Activated gamma-delta T cell treated with Interleukin-2 at 50 U/mL for 16 hours (primary cell): ENCODE measurements at regions not wholly inside any gene's neighbourhood (a gene's known extent, or its start where the extent isn't known, plus 50 kb on each side); places are given as distances from the start of the nearest gene placed in this dataset.
"Not testable (repeated sequence)": the region's sequence is repeated elsewhere in the genome, so short reads cannot be mapped to it uniquely, and the experiment has no call there.

Experiments
- DNase-seq: peaks from one replicate; pipeline ENCODE4 v3.0.0-alpha.2; 2020

- DNase-seq: no peak
These were observed 586.7 kb upstream of the CITED2 start for GRCh38 chr6:139961190-139961589.

- DNase-seq: no peak
These were observed 586.2 kb upstream of the CITED2 start for GRCh38 chr6:139960671-139961070.

GRCh38 chr6:139955366-139956155, 581.1 kb upstream of the CITED2 start:
- no peak for DNase-seq

- no peak for DNase-seq
These were observed 580.1 kb upstream of the CITED2 start for GRCh38 chr6:139954463-139955071.

GRCh38 chr6:139953780-139954179, 579.3 kb upstream of the CITED2 start:
- not testable (repeated sequence) for DNase-seq

GRCh38 chr6:139951172-139951571, 576.7 kb upstream of the CITED2 start:
- no peak for DNase-seq

GRCh38 chr6:139944976-139945375, 570.5 kb upstream of the CITED2 start:
- DNase-seq: no peak

- DNase-seq: no peak
These were observed 569.7 kb upstream of the CITED2 start for GRCh38 chr6:139944131-139944530.

GRCh38 chr6:139943391-139943790, 568.9 kb upstream of the CITED2 start:
- no peak for DNase-seq

- no peak for DNase-seq
These were observed 567.9 kb upstream of the CITED2 start for GRCh38 chr6:139942331-139942730.

- DNase-seq: no peak
These were observed 567.4 kb upstream of the CITED2 start for GRCh38 chr6:139941826-139942225.

- DNase-seq: no peak
These were observed 566.6 kb upstream of the CITED2 start for GRCh38 chr6:139940741-139941729.

GRCh38 chr6:139939189-139939979, 564.9 kb upstream of the CITED2 start:
- no peak for DNase-seq

- DNase-seq: no peak
These were observed 558.2 kb upstream of the CITED2 start for GRCh38 chr6:139932671-139933070.

GRCh38 chr6:139931747-139932146, 557.3 kb upstream of the CITED2 start:
- no peak for DNase-seq

- no peak for DNase-seq
These were observed 553.4 kb upstream of the CITED2 start for GRCh38 chr6:139927742-139928305.

- no peak for DNase-seq
These were observed 552.8 kb upstream of the CITED2 start for GRCh38 chr6:139927236-139927635.

GRCh38 chr6:139926711-139927110, 552.3 kb upstream of the CITED2 start:
- no peak for DNase-seq

GRCh38 chr6:139925894-139926641, 551.6 kb upstream of the CITED2 start:
- no peak for DNase-seq

- DNase-seq: no peak
These were observed 549.6 kb upstream of the CITED2 start for GRCh38 chr6:139923964-139924475.

GRCh38 chr6:139922236-139922635, 547.8 kb upstream of the CITED2 start:
- DNase-seq: no peak
